NOMO-1 (cell line): ENCODE measurements at regions not wholly inside any gene's neighbourhood (a gene's known extent, or its start where the extent isn't known, plus 50 kb on each side); places are given as distances from the start of the nearest gene placed in this dataset.
A peak's percentile ranks its signal among the peaks of the same experiment; 100 is the strongest.
"Not testable (repeated sequence)": the region's sequence is repeated elsewhere in the genome, so short reads cannot be mapped to it uniquely, and the experiment has no call there.

ENCODE experiments used
- DNase-seq, 2 experiments: peaks; one replicate each; lab custom pipeline; 2025; ENCODE audit not compliant: unreplicated experiment in 2 of 2; lab: John Stamatoyannopoulos, UW

DNA sequence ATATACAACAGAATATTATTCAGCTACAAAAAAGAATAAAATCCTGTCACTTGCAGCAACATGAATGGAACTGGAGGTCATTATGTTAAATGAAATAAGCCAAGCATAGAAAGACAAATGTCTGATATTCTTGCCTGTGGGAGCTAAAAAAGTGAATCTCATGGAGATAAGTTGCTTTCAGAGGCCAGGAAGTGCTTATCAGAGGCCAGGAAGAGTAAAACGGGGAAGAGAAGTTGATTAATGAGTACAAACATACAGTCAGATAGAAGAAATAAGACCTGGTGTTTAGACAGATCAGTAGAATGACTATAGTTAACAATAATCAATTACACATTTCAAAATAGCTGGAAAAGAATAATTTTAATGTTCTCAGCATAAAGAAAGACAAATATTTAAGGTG is 54.4 kb upstream of the CPHXL start:
- DNase-seq = no peak

DNA sequence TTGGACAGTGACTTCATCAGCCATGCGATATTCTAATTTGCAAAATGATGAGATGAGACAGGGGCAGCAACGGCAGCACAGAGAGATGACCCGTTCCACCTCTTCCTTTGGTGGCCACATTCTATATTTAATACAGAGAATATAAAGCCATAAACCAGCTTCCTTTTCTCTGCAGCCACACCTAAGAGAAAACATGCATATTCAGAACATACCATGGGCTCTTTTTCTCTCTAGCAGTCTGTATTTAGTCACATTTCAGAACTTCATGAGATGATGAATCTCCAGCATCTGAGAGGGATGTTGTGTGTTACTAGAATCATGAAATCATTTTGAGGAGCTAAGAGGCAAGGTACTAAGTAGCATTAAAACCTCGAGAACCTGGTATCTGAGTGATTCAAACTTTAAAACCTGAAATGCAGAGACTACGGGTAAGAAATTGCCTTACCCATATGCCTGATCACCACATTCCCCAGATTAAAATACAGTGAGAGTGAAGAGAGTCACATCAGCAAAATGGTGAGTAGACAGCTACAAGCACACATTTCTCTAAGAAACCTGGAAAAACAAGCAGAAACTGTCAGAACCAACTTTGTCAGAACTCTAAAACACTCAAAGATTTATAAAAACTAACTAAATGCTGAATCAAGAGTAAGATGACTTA is 55.5 kb upstream of the CPHXL start:
- peak in 1 of 2 experiments; percentile 25 for DNase-seq

DNA sequence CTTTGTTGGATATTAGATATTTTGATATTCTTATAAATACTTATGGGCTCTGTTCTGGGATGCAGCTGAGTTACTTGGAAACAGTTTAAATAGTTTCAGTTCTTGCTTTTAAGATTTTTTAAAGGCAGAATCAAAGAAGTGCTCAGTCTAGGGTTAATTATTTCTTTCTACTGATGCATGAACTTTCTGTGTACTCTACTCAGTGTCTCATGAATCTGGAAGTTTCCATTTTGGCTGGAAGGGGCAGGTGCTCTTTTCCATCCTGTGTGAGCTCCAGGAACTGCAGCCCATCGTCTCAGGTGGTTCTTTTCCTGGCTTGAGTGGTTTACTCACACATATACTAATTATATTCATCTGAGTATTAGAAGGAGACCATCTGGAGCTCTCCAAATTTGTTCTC is 61.1 kb upstream of the CPHXL start:
- no peak for DNase-seq

DNA sequence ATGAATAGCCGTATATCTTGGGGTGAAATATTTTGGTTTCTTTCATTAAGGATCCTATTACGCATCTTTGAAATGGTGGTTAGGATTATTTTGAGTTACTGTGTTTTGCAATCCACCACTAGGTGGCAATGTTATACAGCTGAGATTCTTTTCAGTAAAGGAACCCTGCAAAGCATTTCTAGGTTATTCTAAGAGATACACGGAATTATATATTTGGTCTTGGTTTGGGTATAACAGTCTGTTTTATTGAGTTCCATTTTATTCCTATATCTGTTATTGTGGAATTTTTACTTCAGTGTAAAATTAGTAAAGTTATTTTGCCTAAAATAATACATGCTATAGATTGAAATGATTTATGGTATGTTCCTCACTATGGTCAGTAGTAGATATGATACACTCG is 62.9 kb upstream of the CPHXL start:
- peak; percentile 13 to 67 for DNase-seq

DNA sequence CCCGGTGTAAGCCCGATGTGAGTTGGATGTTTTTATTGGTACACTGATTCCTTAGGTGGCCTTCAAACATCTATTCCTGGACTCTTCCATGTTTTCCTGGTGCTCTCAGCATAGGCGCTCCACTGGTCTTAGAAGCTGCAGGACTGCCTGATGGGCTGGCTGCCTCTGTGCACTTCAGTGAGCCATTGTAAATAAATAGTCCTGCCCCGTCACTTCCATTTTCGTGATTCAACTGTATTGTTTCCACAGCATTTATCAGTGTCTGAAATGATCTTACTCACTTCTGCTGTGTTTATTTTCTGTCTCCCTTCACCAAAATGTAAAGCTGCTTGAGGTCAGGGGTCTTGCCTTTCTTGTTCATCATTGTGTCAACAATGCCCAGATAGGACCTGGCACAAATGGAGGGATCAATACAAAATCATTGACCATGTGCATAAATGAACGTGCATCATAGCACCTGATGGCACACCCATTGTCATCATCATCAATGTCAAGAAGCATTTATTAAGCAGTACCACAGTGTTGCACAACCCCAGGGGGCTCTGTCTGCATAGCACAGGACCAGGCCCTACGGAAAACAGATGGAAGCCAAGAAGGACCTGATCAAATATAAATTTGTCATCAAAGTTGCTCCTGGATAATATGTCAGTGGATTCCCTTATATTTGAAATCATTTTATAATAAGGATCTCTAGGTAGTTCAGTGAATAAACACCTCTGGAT is 66.6 kb upstream of the CPHXL start:
- no peak for DNase-seq

DNA sequence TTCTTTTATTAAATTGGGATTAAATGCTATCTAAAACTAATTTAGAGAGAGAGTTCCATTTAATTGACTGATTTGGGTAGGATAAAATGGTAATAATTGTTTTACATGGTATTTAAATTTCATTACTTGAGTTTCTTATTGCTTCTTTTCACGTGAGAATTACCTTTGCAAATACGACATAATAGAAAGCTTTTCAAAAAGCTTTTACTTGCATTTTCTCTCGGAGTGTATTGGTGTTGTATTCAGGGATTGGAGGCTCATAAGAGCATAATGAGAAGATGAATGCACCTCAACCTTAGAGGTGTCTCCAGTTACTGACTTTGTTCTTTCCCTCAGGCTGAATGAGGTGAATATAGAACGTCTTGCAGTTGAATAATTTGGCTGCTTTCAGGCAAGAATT is 67.4 kb upstream of the CPHXL start:
- DNase-seq = no peak

DNA sequence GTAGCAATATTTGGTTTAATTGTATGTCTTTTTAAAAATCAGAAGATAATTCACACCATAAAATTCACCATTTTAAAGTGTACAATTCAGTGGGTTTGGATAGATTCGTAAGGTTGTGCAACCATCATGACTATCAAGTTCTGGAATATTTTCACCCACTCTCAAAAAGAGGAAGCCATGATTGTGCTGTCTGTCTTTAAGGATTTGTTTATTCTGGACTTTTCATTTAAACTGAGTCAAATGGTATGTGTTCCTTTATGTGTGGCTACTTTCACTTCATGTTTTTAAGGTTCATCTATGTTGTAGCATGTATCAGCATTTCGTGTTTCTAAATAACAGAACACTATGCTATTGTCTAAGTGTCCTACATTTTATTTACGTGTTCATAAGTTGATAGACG is 68.1 kb upstream of the CPHXL start:
- peak; percentile 8 to 68 for DNase-seq

DNA sequence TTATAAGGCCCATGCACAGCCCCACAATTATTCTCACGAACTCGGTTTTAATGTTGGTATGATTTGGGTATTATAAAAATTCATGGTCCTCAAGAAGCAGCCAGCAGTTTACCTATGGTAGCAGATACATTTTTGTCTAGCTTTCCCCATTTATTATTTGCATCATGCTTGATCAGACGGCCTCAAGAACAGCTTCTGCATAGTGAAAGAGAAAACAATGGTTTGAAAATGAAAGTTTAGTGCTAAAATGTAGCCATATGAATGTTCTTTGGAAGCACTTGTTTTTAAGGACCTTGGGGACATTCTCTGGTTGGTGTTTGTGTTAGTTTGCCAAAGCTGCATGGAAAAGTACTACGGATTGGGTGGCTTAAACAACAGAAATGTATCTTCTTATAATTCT is 72.4 kb upstream of the CPHXL start:
- DNase-seq = no peak

DNA sequence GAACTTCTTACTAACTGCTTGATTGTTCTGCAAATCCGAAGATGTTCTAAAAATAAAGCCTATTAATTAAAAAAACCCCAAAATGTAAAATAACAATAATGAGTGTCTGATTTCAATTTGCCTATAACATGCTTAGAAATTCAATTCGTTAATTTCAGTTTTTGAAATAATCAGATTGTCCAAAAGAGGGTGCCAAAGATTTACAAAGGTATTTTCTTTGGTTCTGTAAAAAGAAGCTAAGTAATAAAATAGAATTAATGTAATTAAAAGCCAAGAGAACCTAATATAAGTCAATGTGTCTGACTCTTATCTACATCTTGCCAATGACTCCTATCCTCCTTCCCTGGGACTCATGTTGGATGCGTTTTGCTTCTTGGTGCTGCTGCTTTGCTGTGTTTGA is 75.0 kb upstream of the CPHXL start:
- DNase-seq = peak in 1 of 2 experiments; percentile 5

DNA sequence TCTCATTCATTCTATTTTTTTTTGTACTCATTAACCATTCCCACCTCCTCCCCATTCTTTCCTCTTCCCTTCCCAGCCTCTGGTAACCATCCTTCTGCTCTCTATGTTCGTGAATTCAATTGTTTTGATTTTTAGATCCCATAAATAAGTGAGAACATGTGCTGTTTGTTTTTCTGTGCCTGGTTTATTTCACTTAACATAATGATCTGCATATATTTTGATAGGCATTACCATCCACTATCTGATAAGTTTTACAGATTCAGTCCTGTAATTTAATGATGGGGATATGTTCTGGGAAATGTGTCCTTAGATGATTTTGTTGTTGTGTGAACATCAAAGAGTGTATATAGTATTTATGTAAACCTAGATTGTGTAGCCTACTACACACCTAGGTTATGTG is 77.5 kb upstream of the CPHXL start:
- no peak for DNase-seq

DNA sequence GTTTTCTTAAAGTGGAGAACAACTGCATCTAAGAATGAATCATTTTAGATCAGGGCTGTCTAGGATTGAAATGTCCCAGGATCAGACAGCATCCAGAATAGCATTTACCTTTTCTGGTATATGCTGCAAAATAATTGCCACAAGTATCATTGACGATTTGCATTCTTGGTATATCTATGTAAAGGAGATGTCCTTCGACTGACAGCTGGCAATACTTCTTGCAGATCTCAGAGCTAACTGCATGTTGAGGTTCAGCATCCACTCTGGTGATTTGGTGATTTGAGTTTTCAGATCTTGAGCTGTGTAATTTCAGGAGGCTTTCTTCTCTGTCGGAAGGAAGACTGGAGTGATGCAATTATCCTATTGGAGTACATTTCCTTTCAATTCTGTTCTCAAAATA is 78.1 kb upstream of the CPHXL start:
- no peak for DNase-seq

DNA sequence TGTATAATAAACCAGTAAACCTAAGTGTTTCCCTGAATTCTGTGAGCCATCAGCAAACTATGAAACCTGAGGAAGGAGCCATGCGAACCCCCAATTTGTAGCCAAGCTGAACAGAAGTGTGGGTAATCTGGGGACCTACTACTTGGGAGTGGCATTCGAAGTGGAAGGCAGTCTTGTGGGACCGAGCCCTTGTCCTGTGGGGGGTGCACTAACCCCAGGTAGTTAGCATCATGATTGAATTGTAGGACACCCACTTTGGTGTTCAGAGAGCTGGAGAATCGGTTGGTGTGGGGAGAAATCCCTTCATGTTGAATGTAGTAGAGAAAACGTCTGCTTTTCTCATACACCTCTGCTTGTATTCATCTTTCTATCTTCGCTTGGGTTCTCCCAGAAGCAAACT is 79.7 kb upstream of the CPHXL start:
- DNase-seq = no peak

DNA sequence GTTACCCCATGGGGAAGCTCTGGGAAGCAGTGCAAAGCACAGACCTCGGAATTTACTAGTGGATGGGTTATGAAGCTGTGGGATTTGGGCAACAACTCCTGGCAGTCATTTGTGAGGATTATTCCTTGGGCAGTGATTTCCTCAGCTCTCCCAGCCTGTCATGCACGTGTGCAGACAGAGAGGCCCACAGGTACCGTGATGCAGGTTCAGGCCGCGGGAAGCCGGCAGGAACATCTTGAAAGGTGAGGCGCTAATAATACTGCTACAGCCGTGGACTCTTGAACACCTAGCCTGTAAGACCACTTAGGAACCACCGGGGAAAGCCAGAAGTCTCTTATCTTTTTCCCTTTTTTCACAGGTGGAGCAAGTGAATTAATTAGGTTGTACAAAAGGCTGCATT is 80.2 kb upstream of the CPHXL start:
- no peak for DNase-seq

DNA sequence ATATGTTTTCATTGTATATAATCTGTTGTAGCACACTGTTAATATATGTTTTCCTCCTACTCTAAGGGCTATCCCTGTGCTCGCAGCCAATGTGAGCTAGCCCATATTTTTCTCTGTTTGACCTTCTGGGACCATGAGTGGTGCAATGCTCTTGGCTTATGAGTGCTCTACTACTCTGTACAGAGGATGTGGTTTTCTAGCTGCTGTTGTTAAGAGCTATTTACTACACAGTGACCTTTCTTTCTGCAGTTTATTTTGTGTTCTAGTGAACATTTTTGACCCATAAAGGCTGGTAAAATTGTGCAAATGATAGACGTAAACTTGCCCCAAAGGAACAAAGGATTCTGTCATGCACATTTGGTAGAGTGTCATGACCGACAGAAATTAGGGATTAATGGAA is 84.1 kb upstream of the CPHXL start:
- no peak for DNase-seq

DNA sequence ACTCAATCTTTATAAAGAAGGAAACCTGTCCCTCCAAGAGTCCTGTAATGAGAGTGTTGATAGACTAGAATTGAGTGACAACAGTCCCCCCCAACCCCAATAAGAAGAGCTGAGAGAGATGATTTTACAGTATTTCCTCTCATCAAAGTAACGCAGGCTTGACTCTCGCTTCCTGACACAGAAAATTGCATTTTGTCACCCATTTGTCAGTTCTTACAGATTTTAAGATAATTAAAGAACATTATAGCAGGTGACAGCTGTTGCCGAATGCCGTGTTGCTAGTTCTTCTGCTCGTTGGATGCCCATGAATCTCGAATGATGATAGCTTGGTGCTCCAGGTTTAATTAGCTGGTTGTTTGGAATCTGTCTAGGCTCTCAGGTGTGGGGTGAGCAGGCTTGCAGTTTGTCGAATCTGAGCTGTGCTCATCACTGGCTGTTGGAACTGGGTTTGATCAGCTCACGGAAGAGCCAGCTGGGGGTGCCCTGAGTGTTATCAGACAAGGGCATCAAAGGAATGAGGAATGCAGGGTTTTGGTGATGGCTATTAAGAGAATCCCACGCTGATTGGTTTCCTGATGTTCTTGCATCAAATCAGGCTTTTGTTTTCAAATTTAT is 84.8 kb upstream of the CPHXL start:
- no peak for DNase-seq

DNA sequence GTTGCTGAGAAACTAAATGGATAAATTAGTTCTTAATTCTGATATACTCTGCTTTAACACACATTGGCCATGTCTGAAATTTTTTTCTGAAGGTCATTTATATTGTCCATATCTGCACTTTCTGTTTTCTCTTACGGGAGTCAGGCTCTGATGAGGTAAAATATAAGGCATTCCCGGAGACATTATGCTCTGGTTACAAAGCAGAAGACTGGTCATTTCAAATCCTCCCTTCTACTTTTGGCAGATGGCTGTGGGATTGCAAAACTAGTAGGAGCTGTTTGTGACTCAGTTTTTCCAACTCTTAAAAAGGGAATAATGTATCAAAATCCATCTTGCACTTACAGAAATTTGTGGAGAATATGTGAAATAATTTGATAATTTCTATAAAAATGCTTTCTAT is 92.2 kb upstream of the CPHXL start:
- no peak for DNase-seq

DNA sequence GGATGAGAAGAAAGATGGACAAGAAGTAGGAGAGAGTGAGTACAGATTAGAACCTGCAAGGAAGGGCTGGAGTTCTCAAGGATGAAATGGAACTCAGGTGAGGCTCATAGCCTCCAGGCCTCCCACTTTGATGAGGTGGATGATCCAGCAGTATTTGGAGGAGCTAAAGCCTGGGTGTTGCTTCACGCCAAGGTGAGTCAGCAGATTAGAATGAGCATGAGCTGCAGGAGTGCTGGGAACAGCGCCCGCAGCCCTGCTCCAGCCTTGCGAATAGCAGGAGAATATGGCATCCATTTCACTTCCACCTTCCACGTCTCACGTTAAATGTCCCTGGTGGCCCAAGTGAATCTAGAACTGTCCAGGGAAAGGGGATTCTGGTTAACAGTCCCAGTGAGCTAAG is 94.4 kb upstream of the CPHXL start:
- no peak for DNase-seq

DNA sequence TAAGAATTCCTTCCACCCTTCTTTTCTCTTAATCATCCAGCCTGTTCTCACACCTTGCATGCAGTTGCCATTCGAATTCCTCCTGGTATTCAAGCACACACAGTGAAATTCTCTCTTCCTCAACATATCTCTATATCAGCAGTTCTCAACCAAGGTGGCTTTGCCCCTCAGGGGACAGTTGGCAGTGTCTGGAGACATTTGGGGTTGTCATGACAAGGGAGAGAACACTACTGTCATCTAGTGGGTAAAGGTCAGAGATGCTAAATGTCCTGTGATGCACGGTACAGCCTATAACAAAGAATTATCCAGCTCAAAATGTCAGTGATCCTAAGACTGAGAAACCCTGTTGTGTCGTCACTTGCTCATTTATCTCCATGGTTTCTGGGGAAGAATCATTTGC is 94.8 kb upstream of the CPHXL start:
- no peak for DNase-seq

DNA sequence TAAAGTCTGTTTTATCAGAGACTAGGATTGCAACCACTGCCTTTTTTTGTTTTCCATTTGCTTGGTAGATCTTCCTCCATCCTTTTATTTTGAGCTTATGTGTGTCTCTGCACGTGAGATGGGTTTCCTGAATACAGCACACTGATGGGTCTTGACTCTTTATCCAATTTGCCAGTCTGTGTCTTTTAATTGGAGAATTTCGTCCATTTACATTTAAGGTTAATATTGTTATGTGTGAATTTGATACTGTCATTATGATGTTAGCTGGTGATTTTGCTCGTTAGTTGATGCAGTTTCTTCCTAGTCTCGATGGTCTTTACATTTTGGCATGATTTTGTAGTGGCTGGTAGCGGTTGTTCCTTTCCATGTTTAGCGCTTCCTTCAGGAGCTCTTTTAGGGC is 99.5 kb upstream of the CPHXL start:
- DNase-seq = not testable (repeated sequence)

DNA sequence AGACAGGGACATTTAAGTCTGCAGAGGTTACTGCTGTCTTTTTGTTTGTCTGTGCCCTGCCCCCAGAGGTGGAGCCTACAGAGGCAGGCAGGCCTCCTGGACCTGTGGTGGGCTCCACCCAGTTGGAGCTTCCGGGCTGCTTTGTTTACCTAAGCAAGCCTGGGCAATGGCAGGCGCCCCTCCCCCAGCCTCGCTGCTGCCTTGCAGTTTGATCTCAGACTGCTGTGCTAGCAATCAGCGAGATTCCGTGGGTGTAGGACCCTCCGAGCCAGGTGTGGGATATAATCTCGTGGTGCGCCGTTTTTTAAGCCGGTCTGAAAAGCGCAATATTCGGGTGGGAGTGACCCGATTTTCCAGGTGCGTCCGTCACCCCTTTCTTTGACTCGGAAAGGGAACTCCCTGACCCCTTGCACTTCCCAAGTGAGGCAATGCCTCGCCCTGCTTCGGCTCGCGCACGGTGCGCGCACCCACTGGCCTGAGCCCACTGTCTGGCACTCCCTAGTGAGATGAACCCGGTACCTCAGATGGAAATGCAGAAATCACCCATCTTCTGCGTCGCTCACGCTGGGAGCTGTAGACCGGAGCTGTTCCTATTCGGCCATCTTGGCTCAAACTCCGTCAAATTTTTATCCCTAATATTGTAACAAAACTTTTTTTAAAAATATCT is 101.2 kb upstream of the CPHXL start:
- not testable (repeated sequence) for DNase-seq

DNA sequence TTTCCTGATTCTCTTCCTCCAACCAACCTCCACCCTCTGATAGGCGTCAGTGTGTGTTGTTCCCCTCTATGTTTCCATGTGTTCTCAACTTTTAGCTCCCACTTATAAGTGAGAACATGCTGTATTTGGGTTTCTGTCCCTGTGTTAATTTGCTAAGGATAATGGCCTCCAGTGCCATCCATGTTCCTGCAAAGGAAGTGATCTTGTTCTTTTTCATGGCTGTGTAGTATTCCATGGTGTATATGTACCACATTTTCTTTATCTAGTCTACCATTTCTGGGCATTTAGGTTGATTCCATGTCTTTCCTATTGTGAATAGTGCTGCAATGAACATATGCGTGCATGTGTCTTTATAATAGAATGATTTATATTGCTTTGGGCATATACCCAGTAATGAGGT is 107.1 kb upstream of the CPHXL start:
- not testable (repeated sequence) for DNase-seq
